Vagina (tissue), 2 donors: ENCODE measurements at regions not wholly inside any gene's neighbourhood (a gene's known extent, or its start where the extent isn't known, plus 50 kb on each side); places are given as distances from the start of the nearest gene placed in this dataset.

ENCODE experiments used
- POLR2A ChIP-seq, 2 donors: fragments of 450-650 bp; IDR thresholded peaks; one replicate each; pipeline ENCODE4 v1.6.1; 2017; ENCODE audit warnings: antibody characterized with exemption in 2 of 2, mild to moderate bottlenecking in 2 of 2, moderate library complexity in 2 of 2
- TF ChIP-seq, protein P1 (sequence below), 3 experiments: fragments of 450-650 bp in 2 of 3; fragments of 200-600 bp in 1 of 3; sonication (generic) in 1 of 3; IDR thresholded peaks; one replicate each; pipeline ENCODE4 v1.5.1; 2017 to 2019; ENCODE audit warnings: antibody characterized with exemption in 3 of 3, mild to moderate bottlenecking in 2 of 3, moderate library complexity in 2 of 3

DNA sequence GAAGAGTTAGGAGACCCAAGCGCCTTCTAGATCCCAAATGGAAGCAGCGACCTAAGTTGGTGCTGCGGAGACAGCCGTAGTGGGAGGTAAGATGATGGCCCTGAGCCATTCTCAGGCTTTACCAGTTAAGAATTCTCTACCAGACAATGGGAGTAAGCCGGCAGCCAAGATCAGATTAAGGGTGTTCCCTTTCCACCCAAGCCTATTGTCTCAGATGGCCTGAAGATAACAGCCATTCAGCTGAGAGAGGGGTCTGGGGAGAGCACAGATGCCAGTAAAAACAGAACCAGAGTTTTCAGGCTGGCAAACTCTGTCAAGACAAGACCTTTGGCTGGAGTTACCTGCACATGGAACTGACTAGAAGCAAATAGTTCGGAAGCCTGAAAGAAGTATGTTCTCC is 191.7 kb upstream of the HAAO start:
- TF ChIP-seq, protein P1, sequence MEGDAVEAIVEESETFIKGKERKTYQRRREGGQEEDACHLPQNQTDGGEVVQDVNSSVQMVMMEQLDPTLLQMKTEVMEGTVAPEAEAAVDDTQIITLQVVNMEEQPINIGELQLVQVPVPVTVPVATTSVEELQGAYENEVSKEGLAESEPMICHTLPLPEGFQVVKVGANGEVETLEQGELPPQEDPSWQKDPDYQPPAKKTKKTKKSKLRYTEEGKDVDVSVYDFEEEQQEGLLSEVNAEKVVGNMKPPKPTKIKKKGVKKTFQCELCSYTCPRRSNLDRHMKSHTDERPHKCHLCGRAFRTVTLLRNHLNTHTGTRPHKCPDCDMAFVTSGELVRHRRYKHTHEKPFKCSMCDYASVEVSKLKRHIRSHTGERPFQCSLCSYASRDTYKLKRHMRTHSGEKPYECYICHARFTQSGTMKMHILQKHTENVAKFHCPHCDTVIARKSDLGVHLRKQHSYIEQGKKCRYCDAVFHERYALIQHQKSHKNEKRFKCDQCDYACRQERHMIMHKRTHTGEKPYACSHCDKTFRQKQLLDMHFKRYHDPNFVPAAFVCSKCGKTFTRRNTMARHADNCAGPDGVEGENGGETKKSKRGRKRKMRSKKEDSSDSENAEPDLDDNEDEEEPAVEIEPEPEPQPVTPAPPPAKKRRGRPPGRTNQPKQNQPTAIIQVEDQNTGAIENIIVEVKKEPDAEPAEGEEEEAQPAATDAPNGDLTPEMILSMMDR (IDR thresholded peaks at IDR 0.05), result no peak
- TF ChIP-seq POLR2A (IDR thresholded peaks at IDR 0.05), result no peak
